DND-41 (cell line): ENCODE measurements at regions not wholly inside any gene's neighbourhood (a gene's known extent, or its start where the extent isn't known, plus 50 kb on each side); places are given as distances from the start of the nearest gene placed in this dataset.
A peak's percentile ranks its signal among the peaks of the same experiment; 100 is the strongest.

Source experiments
- ATAC-seq: fragments of 200-7000 bp; cut with Tn5 transposase; 3 replicates; pipeline ENCODE4 v1.9.1; 2021; ENCODE audit warnings: low read depth; ENCODE audit not compliant: insufficient read depth
- DNase-seq: peaks from one replicate; pipeline ENCODE4 v3.0.0-alpha.2; 2020
- H2AFZ ChIP-seq: 2 replicates; pipeline ENCODE4 v1.6.0; 2012; ENCODE audit warnings: low read depth, low read length
- H3K27ac ChIP-seq: 2 replicates; pipeline ENCODE4 v1.5.1; 2012; ENCODE audit warnings: low read length, inconsistent platforms
- H3K27me3 ChIP-seq: fragments of 200-600 bp; sonication (generic); 2 replicates; pipeline ENCODE4 v1.6.0; 2012; ENCODE audit warnings: low read length, mild to moderate bottlenecking, inconsistent platforms; ENCODE audit not compliant: insufficient read depth, poor library complexity
- H3K36me3 ChIP-seq: 2 replicates; pipeline ENCODE4 v1.5.1; 2012; ENCODE audit warnings: low read length, inconsistent platforms; ENCODE audit not compliant: insufficient read depth
- H3K4me1 ChIP-seq: 2 replicates; pipeline ENCODE4 v1.5.1; 2012; ENCODE audit warnings: mild to moderate bottlenecking, low read length; ENCODE audit not compliant: insufficient read depth
- H3K4me2 ChIP-seq: 2 replicates; pipeline ENCODE4 v1.6.0; 2012; ENCODE audit warnings: mild to moderate bottlenecking, moderate library complexity, low read length, inconsistent platforms; ENCODE audit not compliant: insufficient read depth
- H3K4me3 ChIP-seq, 2 experiments: fragments of 200-600 bp in 1 of 2; shearing (Covaris generic) in 1 of 2; 2 replicates each; pipeline ENCODE4 v1.5.1; 2012 to 2016; ENCODE audit warnings: inconsistent platforms in 2 of 2, low read length in 2 of 2, mild to moderate bottlenecking in 2 of 2, low read depth in 1 of 2, moderate library complexity in 1 of 2
- H3K79me2 ChIP-seq: 2 replicates; pipeline ENCODE4 v1.6.0; 2012; ENCODE audit warnings: low read length, inconsistent platforms; ENCODE audit not compliant: insufficient read depth
- H3K9ac ChIP-seq: 2 replicates; pipeline ENCODE4 v1.6.0; 2012; ENCODE audit warnings: low read depth, mild to moderate bottlenecking, inconsistent platforms, low read length, moderate library complexity
- H3K9me3 ChIP-seq: 2 replicates; pipeline ENCODE4 v1.5.1; 2012; ENCODE audit warnings: low read length, moderate library complexity, mild to moderate bottlenecking, inconsistent platforms; ENCODE audit not compliant: insufficient read depth, severe bottlenecking
- H4K20me1 ChIP-seq: 2 replicates; pipeline ENCODE4 v1.6.0; 2012; ENCODE audit warnings: low read length; ENCODE audit not compliant: insufficient read depth
- CTCF ChIP-seq: IDR thresholded peaks from 2 replicates; pipeline ENCODE4 v1.5.1; 2012; ENCODE audit warnings: borderline replicate concordance, low read length, moderate library complexity, mild to moderate bottlenecking; ENCODE audit not compliant: poor library complexity, severe bottlenecking; ENCODE audit errors: extremely low read depth
- EZH2 ChIP-seq: IDR thresholded peaks from 3 replicates; pipeline ENCODE4 v1.6.1; 2012; ENCODE audit warnings: borderline replicate concordance, low read depth, mild to moderate bottlenecking, moderate library complexity, low read length, inconsistent platforms; ENCODE audit not compliant: severe bottlenecking

GRCh38 chr7:45342236-45342635 is 184.6 kb downstream of the RAMP3 start:
- Histone ChIP-seq H4K20me1 (no peaks in the 10 kb centered on the region), H3K27me3 (peaks cover 4% of the 10 kb centered on the region), H3K79me2 (no peaks in the 10 kb centered on the region), H3K9ac (no peak overlapping the region), H3K36me3 (no peaks in the 10 kb centered on the region), H3K4me1 (no peaks in the 10 kb centered on the region), H3K4me2 (peak overlapping the region; percentile 40; the same call in 1 of the 2 replicates), H2AFZ (no peak overlapping the region), H3K27ac (no peak overlapping the region), H3K9me3 (no peaks in the 10 kb centered on the region), H3K4me3 (no peak overlapping the region)
- DNase-seq (peak; percentile 9), ATAC-seq (peak; percentile 85)
- no peak for TF ChIP-seq CTCF
- no peak for TF ChIP-seq EZH2

GRCh38 chr7:45343746-45344145 is 186.2 kb downstream of the RAMP3 start:
- H3K4me1 ChIP-seq, result no peaks in the 10 kb centered on the region
- H3K9me3 ChIP-seq, result no peaks in the 10 kb centered on the region
- no peaks in the 10 kb centered on the region for H3K79me2 ChIP-seq
- no peak overlapping the region for H3K27ac ChIP-seq
- no peak for TF ChIP-seq EZH2
- no peak for TF ChIP-seq CTCF
- H3K27me3 ChIP-seq, result peaks cover 4% of the 10 kb centered on the region
- ATAC-seq (no peak), DNase-seq (no peak)
- H4K20me1 ChIP-seq, result no peaks in the 10 kb centered on the region
- H2AFZ ChIP-seq, result no peak overlapping the region
- H3K4me3 ChIP-seq, result no peak overlapping the region
- H3K36me3 ChIP-seq, result no peaks in the 10 kb centered on the region
- H3K9ac ChIP-seq, result no peak overlapping the region
- H3K4me2 ChIP-seq, result no peak overlapping the region

- Histone ChIP-seq H2AFZ (no peak overlapping the region), H3K36me3 (no peaks in the 10 kb centered on the region), H3K79me2 (no peaks in the 10 kb centered on the region), H4K20me1 (no peaks in the 10 kb centered on the region), H3K9ac (no peak overlapping the region), H3K4me2 (no peak overlapping the region), H3K27ac (no peak overlapping the region), H3K9me3 (no peaks in the 10 kb centered on the region), H3K27me3 (peaks cover 3% of the 10 kb centered on the region), H3K4me1 (no peaks in the 10 kb centered on the region), H3K4me3 (no peak overlapping the region)
- ATAC-seq (no peak), DNase-seq (no peak)
- TF ChIP-seq EZH2 (no peak), CTCF (no peak)
These were observed 190.2 kb downstream of the RAMP3 start for GRCh38 chr7:45347804-45348203.

- Histone ChIP-seq H3K79me2 (no peaks in the 10 kb centered on the region), H3K36me3 (no peaks in the 10 kb centered on the region), H3K9ac (no peak overlapping the region), H3K4me2 (no peak overlapping the region), H3K9me3 (no peaks in the 10 kb centered on the region), H4K20me1 (no peaks in the 10 kb centered on the region), H3K4me3 (no peak overlapping the region), H2AFZ (no peak overlapping the region), H3K27me3 (peaks cover 5% of the 10 kb centered on the region), H3K4me1 (no peaks in the 10 kb centered on the region), H3K27ac (no peak overlapping the region)
- no peak for DNase-seq
- ATAC-seq, result no peak
- TF ChIP-seq EZH2 (no peak), CTCF (no peak)
These were observed 191.5 kb downstream of the RAMP3 start for GRCh38 chr7:45349090-45349489.
